NCI-H82 treated with DMSO at 0.1 percent for 48 hours (cell line): ENCODE measurements at regions not wholly inside any gene's neighbourhood (a gene's known extent, or its start where the extent isn't known, plus 50 kb on each side); places are given as distances from the start of the nearest gene placed in this dataset.
A peak's percentile ranks its signal among the peaks of the same experiment; 100 is the strongest.
"Not testable (repeated sequence)": the region's sequence is repeated elsewhere in the genome, so short reads cannot be mapped to it uniquely, and the experiment has no call there.

Experiments
- DNase-seq: peaks from one replicate; lab custom pipeline; 2025; ENCODE audit not compliant: unreplicated experiment; lab: John Stamatoyannopoulos, UW

GRCh38 chr12:89072294-89073026 lies 279.8 kb downstream of the DUSP6 start:
- DNase-seq = no peak

DNA sequence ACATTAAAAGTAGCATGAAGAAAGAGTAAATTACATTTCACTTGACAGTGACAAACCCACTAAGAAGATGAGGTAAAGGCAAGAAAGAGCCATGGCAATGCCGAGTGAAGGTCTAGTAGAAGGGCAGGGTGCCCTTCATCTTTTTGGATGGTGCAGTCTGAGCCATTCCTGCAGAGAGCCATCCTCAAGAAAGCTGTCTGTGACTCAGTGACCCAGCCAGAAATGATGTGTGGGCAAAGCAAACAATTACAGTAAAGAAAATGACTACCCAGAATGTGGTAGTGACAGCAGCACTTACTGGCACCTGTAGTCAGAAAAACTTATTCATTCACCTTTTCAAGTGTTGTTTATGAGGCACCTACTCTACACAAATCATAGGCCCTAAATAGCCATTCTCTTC lies 281.7 kb downstream of the DUSP6 start:
- no peak for DNase-seq

- DNase-seq = no peak
Measured at GRCh38 chr12:89069431-89069830, 282.9 kb downstream of the DUSP6 start.

- no peak for DNase-seq
Measured at GRCh38 chr12:89067421-89068187, 284.7 kb downstream of the DUSP6 start.

- no peak for DNase-seq
Measured at GRCh38 chr12:89064780-89065179, 287.5 kb downstream of the DUSP6 start.

- no peak for DNase-seq
Measured at GRCh38 chr12:89064151-89064550, 288.1 kb downstream of the DUSP6 start.

- DNase-seq = no peak
Measured at GRCh38 chr12:89062996-89063395, 289.3 kb downstream of the DUSP6 start.

- DNase-seq = no peak
Measured at GRCh38 chr12:89059721-89060541, 292.4 kb downstream of the DUSP6 start.

- no peak for DNase-seq
Measured at GRCh38 chr12:89059056-89059455, 293.2 kb downstream of the DUSP6 start.

DNA sequence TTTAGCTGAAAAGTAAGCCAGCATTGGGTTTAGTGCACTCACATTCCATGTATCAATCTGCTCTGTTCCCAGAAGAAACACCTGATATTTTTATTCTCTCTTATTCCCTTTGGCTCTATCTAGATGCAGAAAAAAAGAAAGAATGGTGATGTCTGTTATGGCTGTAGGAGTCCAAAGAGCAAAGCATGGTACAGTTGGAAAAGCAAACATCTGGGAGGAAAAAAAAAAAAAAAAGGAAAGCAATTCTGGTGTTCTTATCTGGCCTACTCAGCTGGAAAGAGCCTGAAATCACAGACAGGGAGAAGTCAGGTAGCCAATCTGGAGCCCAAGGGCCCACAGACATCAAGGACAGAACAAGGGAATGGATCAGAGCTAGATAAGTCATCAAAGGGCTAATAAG lies 293.9 kb downstream of the DUSP6 start:
- DNase-seq = no peak

DNA sequence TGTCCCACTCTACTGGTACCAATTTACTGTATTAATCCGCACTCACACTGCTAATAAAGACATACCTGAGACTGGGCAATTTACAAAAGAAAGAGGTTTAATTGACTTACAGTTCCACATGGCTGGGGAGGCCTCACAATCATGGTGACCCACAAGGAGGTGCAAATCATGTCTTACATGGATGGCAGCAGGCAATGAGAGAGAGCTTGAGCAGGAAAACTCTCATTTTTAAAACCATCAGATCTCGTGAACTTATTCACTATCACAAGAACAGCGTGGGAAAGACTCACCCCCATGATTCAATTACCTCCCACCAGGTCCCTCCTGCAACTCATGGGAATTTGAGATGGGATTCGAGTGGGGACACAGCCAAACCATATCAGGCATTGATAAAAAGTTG lies 298.5 kb downstream of the DUSP6 start:
- not testable (repeated sequence) for DNase-seq

DNA sequence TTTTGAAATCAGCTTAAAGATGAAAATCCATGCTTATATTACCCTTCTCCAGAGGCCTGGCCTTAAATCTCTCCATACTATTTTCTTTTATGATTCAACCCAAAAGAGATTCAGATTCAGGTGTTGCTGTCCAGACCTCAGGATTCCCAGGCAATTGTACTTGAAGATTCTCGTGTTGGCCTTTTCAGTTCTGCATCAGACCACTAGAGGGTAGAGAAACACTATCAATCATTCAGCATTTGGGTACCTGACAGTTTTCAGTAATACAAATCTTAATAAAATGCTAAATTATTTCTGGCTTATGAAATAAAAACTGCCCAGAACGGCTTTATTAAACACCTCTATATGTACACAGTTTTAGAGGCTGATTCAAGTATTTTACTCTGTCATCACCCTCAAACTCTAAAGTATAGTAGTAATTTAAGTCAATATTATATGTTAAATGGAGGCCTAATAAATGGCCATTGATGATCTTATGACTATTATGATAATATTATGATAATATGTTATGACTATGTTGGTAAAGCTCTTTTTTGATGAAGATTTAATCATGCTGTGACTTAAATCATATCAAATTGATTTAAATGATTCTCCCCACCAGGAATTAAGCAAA lies 301.1 kb downstream of the DUSP6 start:
- DNase-seq = peak; percentile 5

DNA sequence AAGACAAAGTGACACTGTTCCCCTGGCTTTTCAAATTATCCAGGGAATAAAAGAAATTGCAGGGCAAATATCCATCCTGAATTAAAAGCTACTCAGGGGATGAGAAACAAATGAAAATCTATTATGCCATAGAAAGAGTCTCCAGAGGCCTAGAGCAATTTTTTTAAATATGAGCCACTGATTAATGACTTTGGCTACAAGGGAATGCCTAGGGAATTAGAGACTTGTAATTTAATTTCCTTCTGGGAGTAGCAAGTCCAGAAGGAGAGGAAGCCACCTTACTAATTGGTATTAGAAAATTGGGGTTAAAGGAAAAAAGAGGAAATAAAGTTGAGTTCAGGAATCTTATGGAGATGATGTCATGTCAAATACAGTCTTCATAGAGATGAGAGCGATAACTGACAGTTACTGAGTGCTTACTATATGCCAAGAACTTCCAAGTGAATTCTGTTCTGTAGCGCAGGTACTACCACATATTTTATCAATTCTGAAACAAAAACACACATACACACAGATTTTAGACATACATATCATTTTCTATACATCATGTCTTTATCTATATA lies 304.4 kb downstream of the DUSP6 start:
- DNase-seq = no peak

- DNase-seq = no peak
Measured at GRCh38 chr12:89041078-89041477, 311.2 kb downstream of the DUSP6 start.

GRCh38 chr12:89040146-89040964 lies 311.9 kb downstream of the DUSP6 start:
- no peak for DNase-seq

DNA sequence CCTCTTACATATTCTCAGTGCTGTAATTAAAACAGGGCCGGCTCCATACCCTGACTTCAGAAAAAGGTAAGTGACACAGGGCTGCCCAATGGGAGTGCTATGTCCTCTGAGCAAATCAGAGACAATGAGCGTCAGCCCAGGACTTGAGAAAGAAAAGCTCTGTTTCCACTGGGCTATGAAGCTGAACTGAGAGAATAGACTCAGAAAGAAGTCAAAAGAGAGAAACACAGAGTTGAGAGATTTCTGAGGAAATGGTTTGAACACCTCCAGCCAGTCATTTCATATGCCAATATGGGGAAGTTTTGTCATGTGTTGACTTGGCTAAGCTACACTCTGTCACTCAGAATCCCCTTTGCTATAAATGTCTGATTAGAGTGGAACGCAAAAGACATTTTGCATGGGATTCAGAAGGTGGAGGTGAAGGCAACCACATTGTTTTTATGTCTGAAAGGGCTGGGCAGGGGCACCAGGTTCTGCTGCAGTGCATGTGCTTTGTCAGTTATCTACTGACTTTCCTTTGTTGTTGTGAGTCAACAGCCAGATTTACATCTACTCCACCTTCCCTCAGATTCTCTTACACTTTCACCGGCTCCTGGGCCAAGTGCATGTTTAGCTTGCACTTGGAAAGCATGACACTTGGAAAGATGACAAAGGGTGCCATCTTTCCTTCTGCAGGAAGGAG lies 313.3 kb downstream of the DUSP6 start:
- DNase-seq = no peak

DNA sequence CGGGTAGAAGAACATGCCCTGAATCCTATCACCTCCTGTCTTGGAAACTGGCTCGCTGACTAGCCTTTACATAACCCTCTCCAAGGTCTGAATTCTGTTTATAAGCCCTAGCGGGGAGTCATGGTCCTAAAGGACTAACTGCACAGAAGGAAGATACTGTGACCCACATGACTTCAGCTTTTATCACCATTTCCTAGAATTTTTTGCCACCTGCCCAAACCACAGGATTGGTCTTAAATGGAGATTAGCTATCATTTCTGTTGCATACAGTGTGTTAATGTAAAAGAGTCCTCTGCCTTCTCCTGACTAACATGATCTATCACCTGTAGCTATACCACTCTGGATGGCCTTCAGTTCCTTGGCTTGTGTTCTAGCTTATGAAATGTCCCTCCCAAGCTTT lies 319.2 kb downstream of the DUSP6 start:
- no peak for DNase-seq

DNA sequence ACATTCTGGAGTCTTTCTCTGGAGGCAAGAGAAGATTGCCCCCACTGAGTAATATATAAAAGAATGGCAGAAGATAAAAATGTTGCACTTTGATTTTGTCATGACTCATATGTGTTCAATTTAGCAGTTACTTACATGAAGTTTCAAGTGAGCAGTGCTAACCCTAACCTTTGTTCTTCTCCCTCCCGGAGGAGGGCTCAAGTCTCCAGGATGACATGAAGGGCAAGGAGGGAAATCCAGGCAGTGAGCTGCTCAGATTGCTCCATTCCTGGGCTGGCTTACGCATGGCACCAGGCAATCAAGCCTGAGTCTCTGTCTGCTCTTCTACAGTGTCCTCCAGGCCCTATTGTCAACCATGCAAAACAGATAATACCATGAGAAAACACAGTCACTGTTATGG lies 322.3 kb downstream of the DUSP6 start:
- no peak for DNase-seq

- no peak for DNase-seq
Measured at GRCh38 chr12:89024580-89024979, 327.7 kb downstream of the DUSP6 start.

DNA sequence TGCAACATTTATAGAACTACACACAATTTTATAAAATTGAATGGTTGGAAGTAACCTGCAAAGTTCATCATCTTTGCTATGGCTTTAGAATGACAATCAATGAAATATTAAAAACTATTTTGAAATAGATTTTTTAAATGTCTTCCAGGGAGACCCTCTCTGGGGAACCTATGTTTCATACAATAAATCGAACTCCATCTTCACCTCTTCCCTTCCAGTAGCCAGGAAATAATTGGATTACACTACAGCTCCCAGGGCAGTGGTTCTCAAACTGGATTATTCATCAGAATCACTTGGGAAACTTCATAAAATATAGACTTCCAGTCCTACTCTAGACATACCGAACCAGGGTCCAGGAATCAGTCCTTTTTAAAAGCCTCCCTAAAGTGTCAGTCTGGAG lies 328.4 kb downstream of the DUSP6 start:
- no peak for DNase-seq
